CD14-positive monocyte (primary cell): ENCODE measurements at regions not wholly inside any gene's neighbourhood (a gene's known extent, or its start where the extent isn't known, plus 50 kb on each side); places are given as distances from the start of the nearest gene placed in this dataset.
"Not testable (repeated sequence)": the region's sequence is repeated elsewhere in the genome, so short reads cannot be mapped to it uniquely, and the experiment has no call there.

ENCODE experiments used
- DNase-seq, 3 donors: peaks; one replicate each; pipeline ENCODE4 v3.0.0-alpha.2; 2011 to 2022
- H2AFZ ChIP-seq: 2 replicates; pipeline ENCODE4 v1.6.0; 2012; ENCODE audit warnings: mild to moderate bottlenecking, low read depth, low read length, inconsistent platforms; ENCODE audit not compliant: insufficient read depth, poor library complexity, severe bottlenecking
- H3K27ac ChIP-seq, 2 donors: 1 replicate in 1 of 2; 2 replicates in 1 of 2; pipeline ENCODE4 v1.5.1; 2012 to 2013; ENCODE audit warnings: low read length in 2 of 2, control low read depth in 1 of 2, inconsistent platforms in 1 of 2, low read depth in 1 of 2, mild to moderate bottlenecking in 1 of 2
- H3K27me3 ChIP-seq, 2 donors: one replicate each; pipeline versions ENCODE4 v1.6.0 to v1.6.1; 2011 to 2013; ENCODE audit warnings: low read length in 2 of 2; ENCODE audit not compliant: control insufficient read depth in 2 of 2, insufficient read depth in 2 of 2
- H3K36me3 ChIP-seq, 2 donors: replicated peaks in 1 of 2; 1 replicate in 1 of 2; 2 replicates in 1 of 2; pipeline versions ENCODE4 v1.5.1 to v1.6.1; 2012 to 2013; ENCODE audit warnings: low read length in 2 of 2, control low read depth in 1 of 2, inconsistent platforms in 1 of 2, mild to moderate bottlenecking in 1 of 2; ENCODE audit not compliant: insufficient read depth in 2 of 2, control insufficient read depth in 1 of 2
- H3K4me1 ChIP-seq, 2 donors: 1 replicate in 1 of 2; 2 replicates in 1 of 2; pipeline versions ENCODE4 v1.5.1 to v1.6.1; 2012 to 2013; ENCODE audit warnings: low read length in 2 of 2, control low read depth in 1 of 2, inconsistent platforms in 1 of 2, mild to moderate bottlenecking in 1 of 2, moderate library complexity in 1 of 2; ENCODE audit not compliant: insufficient read depth in 2 of 2, control insufficient read depth in 1 of 2
- H3K4me2 ChIP-seq: replicated peaks from 2 replicates; pipeline ENCODE3; 2012; ENCODE audit warnings: low read length, moderate library complexity, mild to moderate bottlenecking; ENCODE audit not compliant: poor library complexity, severe bottlenecking; ENCODE audit errors: extremely low read depth
- H3K4me3 ChIP-seq, 3 experiments: fragments of 200-600 bp in 1 of 3; sonication (generic) in 1 of 3; replicated peaks in 1 of 3; 1 replicate in 2 of 3; 2 replicates in 1 of 3; pipeline ENCODE4 v1.5.1; 2011 to 2013; ENCODE audit warnings: low read length in 3 of 3, mild to moderate bottlenecking in 3 of 3, control low read depth in 2 of 3, low read depth in 2 of 3, inconsistent platforms in 1 of 3, moderate library complexity in 1 of 3
- H3K79me2 ChIP-seq: 2 replicates; pipeline ENCODE4 v1.6.0; 2012; ENCODE audit warnings: mild to moderate bottlenecking, control low read depth, inconsistent platforms, low read length, moderate library complexity; ENCODE audit not compliant: insufficient read depth
- H3K9ac ChIP-seq: 2 replicates; pipeline ENCODE4 v1.6.0; 2017; ENCODE audit warnings: low read length, mild to moderate bottlenecking; ENCODE audit not compliant: insufficient read depth, poor library complexity, severe bottlenecking
- H3K9me3 ChIP-seq, 2 donors: replicated peaks in 1 of 2; 1 replicate in 1 of 2; 2 replicates in 1 of 2; pipeline versions ENCODE4 v1.5.1 to v1.6.1; 2012 to 2013; ENCODE audit warnings: low read length in 2 of 2, control low read depth in 1 of 2; ENCODE audit not compliant: control insufficient read depth in 1 of 2, insufficient read depth in 1 of 2
- H4K20me1 ChIP-seq: 2 replicates; pipeline ENCODE4 v1.6.0; 2012; ENCODE audit warnings: mild to moderate bottlenecking, low read length, control low read depth, moderate library complexity; ENCODE audit not compliant: insufficient read depth
- H3K27ac Mint-ChIP-seq, 7 donors: one replicate each; pipeline ENCODE4 v1.8.0; 2020; ENCODE audit warnings: mild to moderate bottlenecking in 7 of 7, mixed read lengths in 7 of 7, moderate library complexity in 6 of 7, inconsistent platforms in 2 of 7
- H3K27me3 Mint-ChIP-seq, 3 donors: one replicate each; pipeline ENCODE4 v1.8.0; 2021 to 2022; ENCODE audit warnings: low read depth in 3 of 3, mild to moderate bottlenecking in 3 of 3, mixed read lengths in 3 of 3, moderate library complexity in 3 of 3, inconsistent platforms in 1 of 3
- H3K36me3 Mint-ChIP-seq, 2 donors: one replicate each; pipeline ENCODE4 v1.8.0; 2020; ENCODE audit warnings: mixed read lengths in 2 of 2, inconsistent platforms in 1 of 2, mild to moderate bottlenecking in 1 of 2
- H3K4me1 Mint-ChIP-seq: one replicate; pipeline ENCODE4 v1.8.0; 2020; ENCODE audit warnings: mild to moderate bottlenecking, mixed read lengths
- H3K4me3 Mint-ChIP-seq, 2 donors: one replicate each; pipeline ENCODE4 v1.8.0; 2020; ENCODE audit warnings: mild to moderate bottlenecking in 2 of 2, mixed read lengths in 2 of 2, moderate library complexity in 1 of 2
- H3K9me3 Mint-ChIP-seq, 7 donors: one replicate each; pipeline ENCODE4 v1.8.0; 2020 to 2022; ENCODE audit warnings: mixed read lengths in 7 of 7, mild to moderate bottlenecking in 6 of 7, moderate library complexity in 6 of 7, inconsistent platforms in 2 of 7
- WGBS: methylation state at CpG from one replicate; pipeline ENCODE4 v1.1.5; 2013; ENCODE audit warnings: missing lambda C conversion rate; ENCODE audit not compliant: insufficient coverage; 5-methylcytosine and 5-hydroxymethylcytosine counted together
- intact Hi-C, 2 donors: fragments of 100-400 bp; cut with micrococcal nuclease; formaldehyde crosslinking; loops; one replicate each; pipeline versions ENCODE4 v1.15.0 to v1.15.1; 2023

- H3K9me3 ChIP-seq, H3K4me3 ChIP-seq, H3K4me3 Mint-ChIP-seq, H4K20me1 ChIP-seq, H3K9me3 Mint-ChIP-seq, H3K27ac ChIP-seq, H2AFZ ChIP-seq, H3K79me2 ChIP-seq, H3K27me3 ChIP-seq, H3K27ac Mint-ChIP-seq, H3K4me2 ChIP-seq, H3K36me3 ChIP-seq, H3K36me3 Mint-ChIP-seq, DNase-seq, H3K9ac ChIP-seq, intact Hi-C loops: not testable (repeated sequence)
- Mint-ChIP-seq H3K4me1 (peaks cover 31% of the 10 kb centered on the region), H3K27me3 (peaks cover 14 to 36% (median 17%) of the 10 kb centered on the region in 3 donors)
- WGBS = no CpG with 5 or more reads among the region's 2 CpGs
- H3K4me1 ChIP-seq = peaks cover 12 to 30% of the 10 kb centered on the region in 2 donors
Observed at GRCh38 chr1:148277865-148278279, 125.8 kb upstream of the NBPF11 start.

- H3K36me3 Mint-ChIP-seq, H3K4me3 ChIP-seq, H3K4me2 ChIP-seq, H3K79me2 ChIP-seq, H3K27ac Mint-ChIP-seq, H3K4me3 Mint-ChIP-seq, H3K9me3 ChIP-seq, H4K20me1 ChIP-seq, H3K9ac ChIP-seq, H2AFZ ChIP-seq, H3K27ac ChIP-seq, intact Hi-C loops, H3K36me3 ChIP-seq, DNase-seq: not testable (repeated sequence)
- peaks cover 20 to 29% (median 28%) of the 10 kb centered on the region in 3 donors for H3K27me3 Mint-ChIP-seq
- Histone ChIP-seq H3K4me1 (peaks cover 13 to 14% of the 10 kb centered on the region in 2 donors), H3K27me3 (peaks cover 16 to 29% of the 10 kb centered on the region in 2 donors)
- peaks cover 31% of the 10 kb centered on the region for H3K4me1 Mint-ChIP-seq
- 100% methylated on average over 2 of the region's 2 CpGs for WGBS
- peaks cover 0 to 11% (median 3%) of the 10 kb centered on the region in 7 donors for H3K9me3 Mint-ChIP-seq
Observed at GRCh38 chr1:148267066-148267465, 115.0 kb upstream of the NBPF11 start.
